ENCODE measurements at regions not wholly inside any gene's neighbourhood (a gene's known extent, or its start where the extent isn't known, plus 50 kb on each side); places are given as distances from the start of the nearest gene placed in this dataset.

GRCh38 chr13:88761145-88761544 is 1090.0 kb downstream of the SLITRK5 start:
- Histone ChIP-seq H3K4me3 (ENCODE audit: control insufficient read depth in 1 of 7, extremely low read depth in 1 of 7, insufficient read depth in 4 of 7, low read depth in 2 of 7, low read length in 6 of 7) (no peak overlapping the region), H3K27ac (ENCODE audit: insufficient read depth in 1 of 2, low read depth in 1 of 2, low read length in 2 of 2, poor library complexity in 1 of 2, severe bottlenecking in 2 of 2) (no peak overlapping the region), H3K4me1 (ENCODE audit: control extremely low read depth in 1 of 4, control insufficient read depth in 4 of 4, insufficient read depth in 4 of 4, low read length in 3 of 4) (no peaks in the 10 kb centered on the region), H3K9me3 (ENCODE audit: control extremely low read depth in 1 of 5, control insufficient read depth in 4 of 5, insufficient read depth in 2 of 5, low read depth in 1 of 5, low read length in 4 of 5) (no peaks in the 10 kb centered on the region), H3K27me3 (replicated peaks in 2 of 5; ENCODE audit: control insufficient read depth in 4 of 5, insufficient read depth in 5 of 5, low read length in 4 of 5) (no peaks in the 10 kb centered on the region), H3K36me3 (ENCODE audit: control insufficient read depth in 4 of 4, insufficient read depth in 4 of 4, low read length in 3 of 4) (no peaks in the 10 kb centered on the region)
- 83% methylated on average over 1 of the region's 4 CpGs for WGBS (ENCODE audit: insufficient coverage)
- ChIA-PET CTCF (interaction anchor here (1.3 kb wide), 1 partner anchor 18 kb away, joined by 4 read pairs; no protein-coding TSS in a partner anchor), POLR2A (no interaction called here)
- no peak for DNase-seq

GRCh38 chr13:88764103-88764502 is 1092.9 kb downstream of the SLITRK5 start:
- Histone ChIP-seq H3K4me1 (ENCODE audit: control extremely low read depth in 1 of 4, control insufficient read depth in 4 of 4, insufficient read depth in 4 of 4, low read length in 3 of 4) (no peaks in the 10 kb centered on the region), H3K9me3 (ENCODE audit: control extremely low read depth in 1 of 5, control insufficient read depth in 4 of 5, insufficient read depth in 2 of 5, low read depth in 1 of 5, low read length in 4 of 5) (no peaks in the 10 kb centered on the region), H3K27ac (ENCODE audit: insufficient read depth in 1 of 2, low read depth in 1 of 2, low read length in 2 of 2, poor library complexity in 1 of 2, severe bottlenecking in 2 of 2) (no peak overlapping the region), H3K4me3 (ENCODE audit: control insufficient read depth in 1 of 7, extremely low read depth in 1 of 7, insufficient read depth in 4 of 7, low read depth in 2 of 7, low read length in 6 of 7) (no peak overlapping the region), H3K27me3 (replicated peaks in 2 of 5; ENCODE audit: control insufficient read depth in 4 of 5, insufficient read depth in 5 of 5, low read length in 4 of 5) (no peaks in the 10 kb centered on the region), H3K36me3 (ENCODE audit: control insufficient read depth in 4 of 4, insufficient read depth in 4 of 4, low read length in 3 of 4) (no peaks in the 10 kb centered on the region)
- CTCF ChIA-PET: no interaction called here
- no peak for DNase-seq
- no CpG with 5 or more reads among the region's 3 CpGs for WGBS (ENCODE audit: insufficient coverage)
- POLR2A ChIA-PET: no interaction called here

GRCh38 chr13:88800505-88800904 is 1129.3 kb downstream of the SLITRK5 start:
- no peak for DNase-seq
- ChIA-PET POLR2A (no interaction called here), CTCF (no interaction called here)
- no peaks in the 10 kb centered on the region for H3K9me3 ChIP-seq (ENCODE audit: control extremely low read depth in 1 of 5, control insufficient read depth in 4 of 5, insufficient read depth in 2 of 5, low read depth in 1 of 5, low read length in 4 of 5)
- no peaks in the 10 kb centered on the region for H3K36me3 ChIP-seq (ENCODE audit: control insufficient read depth in 4 of 4, insufficient read depth in 4 of 4, low read length in 3 of 4)
- H3K27ac ChIP-seq (ENCODE audit: insufficient read depth in 1 of 2, low read depth in 1 of 2, low read length in 2 of 2, poor library complexity in 1 of 2, severe bottlenecking in 2 of 2): no peak overlapping the region
- no peak overlapping the region for H3K4me3 ChIP-seq (ENCODE audit: control insufficient read depth in 1 of 7, extremely low read depth in 1 of 7, insufficient read depth in 4 of 7, low read depth in 2 of 7, low read length in 6 of 7)
- no peaks in the 10 kb centered on the region for H3K27me3 ChIP-seq (replicated peaks in 2 of 5; ENCODE audit: control insufficient read depth in 4 of 5, insufficient read depth in 5 of 5, low read length in 4 of 5)
- WGBS (ENCODE audit: insufficient coverage): 88% methylated on average over 1 of the region's 1 CpG
- H3K4me1 ChIP-seq (ENCODE audit: control extremely low read depth in 1 of 4, control insufficient read depth in 4 of 4, insufficient read depth in 4 of 4, low read length in 3 of 4): peaks cover 0 to 5% (median 0%) of the 10 kb centered on the region in 4 experiments

GRCh38 chr13:88801361-88801760 is 1130.2 kb downstream of the SLITRK5 start:
- WGBS (ENCODE audit: insufficient coverage): no CpG with 5 or more reads among the region's 1 CpG
- no peak for DNase-seq
- Histone ChIP-seq H3K36me3 (ENCODE audit: control insufficient read depth in 4 of 4, insufficient read depth in 4 of 4, low read length in 3 of 4) (no peaks in the 10 kb centered on the region), H3K27me3 (replicated peaks in 2 of 5; ENCODE audit: control insufficient read depth in 4 of 5, insufficient read depth in 5 of 5, low read length in 4 of 5) (no peaks in the 10 kb centered on the region), H3K4me1 (ENCODE audit: control extremely low read depth in 1 of 4, control insufficient read depth in 4 of 4, insufficient read depth in 4 of 4, low read length in 3 of 4) (peaks cover 0 to 5% (median 0%) of the 10 kb centered on the region in 4 experiments), H3K9me3 (ENCODE audit: control extremely low read depth in 1 of 5, control insufficient read depth in 4 of 5, insufficient read depth in 2 of 5, low read depth in 1 of 5, low read length in 4 of 5) (no peaks in the 10 kb centered on the region), H3K27ac (ENCODE audit: insufficient read depth in 1 of 2, low read depth in 1 of 2, low read length in 2 of 2, poor library complexity in 1 of 2, severe bottlenecking in 2 of 2) (no peak overlapping the region), H3K4me3 (ENCODE audit: control insufficient read depth in 1 of 7, extremely low read depth in 1 of 7, insufficient read depth in 4 of 7, low read depth in 2 of 7, low read length in 6 of 7) (no peak overlapping the region)
- ChIA-PET CTCF (no interaction called here), POLR2A (no interaction called here)

- Histone ChIP-seq H3K4me3 (ENCODE audit: control insufficient read depth in 1 of 7, extremely low read depth in 1 of 7, insufficient read depth in 4 of 7, low read depth in 2 of 7, low read length in 6 of 7) (no peak overlapping the region), H3K4me1 (ENCODE audit: control extremely low read depth in 1 of 4, control insufficient read depth in 4 of 4, insufficient read depth in 4 of 4, low read length in 3 of 4) (peaks cover 0 to 5% (median 0%) of the 10 kb centered on the region in 4 experiments), H3K9me3 (ENCODE audit: control extremely low read depth in 1 of 5, control insufficient read depth in 4 of 5, insufficient read depth in 2 of 5, low read depth in 1 of 5, low read length in 4 of 5) (no peaks in the 10 kb centered on the region), H3K27ac (ENCODE audit: insufficient read depth in 1 of 2, low read depth in 1 of 2, low read length in 2 of 2, poor library complexity in 1 of 2, severe bottlenecking in 2 of 2) (no peak overlapping the region), H3K36me3 (ENCODE audit: control insufficient read depth in 4 of 4, insufficient read depth in 4 of 4, low read length in 3 of 4) (no peaks in the 10 kb centered on the region), H3K27me3 (replicated peaks in 2 of 5; ENCODE audit: control insufficient read depth in 4 of 5, insufficient read depth in 5 of 5, low read length in 4 of 5) (no peaks in the 10 kb centered on the region)
- CTCF ChIA-PET: no interaction called here
- WGBS (ENCODE audit: insufficient coverage): 100% methylated on average over 1 of the region's 2 CpGs
- DNase-seq: peak in 2 of 3 donors; percentile 37 to 58
- POLR2A ChIA-PET: no interaction called here
Observed at GRCh38 chr13:88802886-88803285, 1131.7 kb downstream of the SLITRK5 start.

- WGBS (ENCODE audit: insufficient coverage): no CpG with 5 or more reads among the region's 1 CpG
- no peak overlapping the region for H3K4me3 ChIP-seq (ENCODE audit: control insufficient read depth in 1 of 7, extremely low read depth in 1 of 7, insufficient read depth in 4 of 7, low read depth in 2 of 7, low read length in 6 of 7)
- no peaks in the 10 kb centered on the region for H3K27me3 ChIP-seq (replicated peaks in 2 of 5; ENCODE audit: control insufficient read depth in 4 of 5, insufficient read depth in 5 of 5, low read length in 4 of 5)
Observed at GRCh38 chr13:88806438-88806837, 1135.3 kb downstream of the SLITRK5 start.

GRCh38 chr13:88817560-88817959 is 1146.4 kb downstream of the SLITRK5 start:
- WGBS (ENCODE audit: insufficient coverage): no CpG with 5 or more reads among the region's 2 CpGs
- DNase-seq: no peak
- no peak overlapping the region for H3K4me3 ChIP-seq (ENCODE audit: control insufficient read depth in 1 of 7, extremely low read depth in 1 of 7, insufficient read depth in 4 of 7, low read depth in 2 of 7, low read length in 6 of 7)
- H3K36me3 ChIP-seq (ENCODE audit: control insufficient read depth in 4 of 4, insufficient read depth in 4 of 4, low read length in 3 of 4): no peaks in the 10 kb centered on the region
- CTCF ChIA-PET: no interaction called here
- POLR2A ChIA-PET: no interaction called here
- no peaks in the 10 kb centered on the region for H3K27me3 ChIP-seq (replicated peaks in 2 of 5; ENCODE audit: control insufficient read depth in 4 of 5, insufficient read depth in 5 of 5, low read length in 4 of 5)
- no peaks in the 10 kb centered on the region for H3K9me3 ChIP-seq (ENCODE audit: control extremely low read depth in 1 of 5, control insufficient read depth in 4 of 5, insufficient read depth in 2 of 5, low read depth in 1 of 5, low read length in 4 of 5)
- H3K4me1 ChIP-seq (ENCODE audit: control extremely low read depth in 1 of 4, control insufficient read depth in 4 of 4, insufficient read depth in 4 of 4, low read length in 3 of 4): no peaks in the 10 kb centered on the region
- H3K27ac ChIP-seq (ENCODE audit: insufficient read depth in 1 of 2, low read depth in 1 of 2, low read length in 2 of 2, poor library complexity in 1 of 2, severe bottlenecking in 2 of 2): no peak overlapping the region

More at GRCh38 chr13:88806438-88806837, 1135.3 kb downstream of the SLITRK5 start:
- CTCF ChIA-PET: no interaction called here
- peaks cover 0 to 5% (median 0%) of the 10 kb centered on the region in 4 experiments for H3K4me1 ChIP-seq (ENCODE audit: control extremely low read depth in 1 of 4, control insufficient read depth in 4 of 4, insufficient read depth in 4 of 4, low read length in 3 of 4)
- peaks cover 0 to 12% (median 0%) of the 10 kb centered on the region in 5 experiments for H3K9me3 ChIP-seq (ENCODE audit: control extremely low read depth in 1 of 5, control insufficient read depth in 4 of 5, insufficient read depth in 2 of 5, low read depth in 1 of 5, low read length in 4 of 5)
- POLR2A ChIA-PET: no interaction called here
- DNase-seq: no peak
- H3K27ac ChIP-seq (ENCODE audit: insufficient read depth in 1 of 2, low read depth in 1 of 2, low read length in 2 of 2, poor library complexity in 1 of 2, severe bottlenecking in 2 of 2): no peak overlapping the region
- no peaks in the 10 kb centered on the region for H3K36me3 ChIP-seq (ENCODE audit: control insufficient read depth in 4 of 4, insufficient read depth in 4 of 4, low read length in 3 of 4)
